AG04449 (cell line): ENCODE measurements at regions not wholly inside any gene's neighbourhood (a gene's known extent, or its start where the extent isn't known, plus 50 kb on each side); places are given as distances from the start of the nearest gene placed in this dataset.

Experiments
- CTCF ChIA-PET: fragments of 350-600 bp; formaldehyde crosslinking; extraction: SDS; loops from one replicate; lab custom pipeline; 2021; ENCODE audit warnings: antibody characterized with exemption; lab: Yijun Ruan, JAX
- POLR2A ChIA-PET: fragments of 400-600, 350-600 bp; formaldehyde crosslinking; extraction: SDS; loops from one replicate; lab custom pipeline; 2020; ENCODE audit warnings: antibody characterized with exemption, inconsistent platforms; lab: Yijun Ruan, JAX
- DNase-seq: peaks from one replicate; pipeline ENCODE4 v3.0.0-alpha.2; 2010; ENCODE audit warnings: low read depth, low spot score
- H3K4me3 ChIP-seq: 2 replicates; pipeline ENCODE4 v1.5.1; 2011; ENCODE audit warnings: low read depth, mild to moderate bottlenecking, control low read depth, low read length
- CTCF ChIP-seq: IDR thresholded peaks from one replicate; pipeline ENCODE4 v1.5.1; 2011; ENCODE audit warnings: mild to moderate bottlenecking, moderate library complexity, low read length, control low read depth, inconsistent platforms; ENCODE audit not compliant: insufficient read depth; ENCODE audit errors: missing control alignments

- no peak for TF ChIP-seq CTCF
- no peak for DNase-seq
- H3K4me3 ChIP-seq = no peak overlapping the region
- POLR2A ChIA-PET = no interaction called here
- CTCF ChIA-PET = interaction anchor here (1.3 kb wide), 2 partner anchors 10 to 55 kb away, joined by 4 to 6 read pairs; no protein-coding TSS in a partner anchor
Measured at GRCh38 chr7:80335511-80336231, 176.2 kb downstream of the GNAT3 start.

GRCh38 chr7:80334908-80335307 lies 177.0 kb downstream of the GNAT3 start:
- TF ChIP-seq CTCF = no peak
- POLR2A ChIA-PET = no interaction called here
- CTCF ChIA-PET = interaction anchor here (1.3 kb wide), 1 partner anchor 56 kb away, joined by 4 read pairs; no protein-coding TSS in a partner anchor
- H3K4me3 ChIP-seq = no peak overlapping the region
- DNase-seq = no peak

GRCh38 chr7:80334196-80334595 lies 177.7 kb downstream of the GNAT3 start:
- H3K4me3 ChIP-seq = no peak overlapping the region
- no peak for DNase-seq
- TF ChIP-seq CTCF = no peak
- POLR2A ChIA-PET = no interaction called here
- CTCF ChIA-PET = interaction anchor here (0.8 kb wide), 1 partner anchor 59 kb away, joined by 3 read pairs; no protein-coding TSS in a partner anchor

- POLR2A ChIA-PET = no interaction called here
Measured at GRCh38 chr7:80333040-80333439, 178.8 kb downstream of the GNAT3 start.

GRCh38 chr7:80330434-80330833 lies 181.4 kb downstream of the GNAT3 start:
- peak; percentile 59 for DNase-seq
- POLR2A ChIA-PET = no interaction called here
- no peak overlapping the region for H3K4me3 ChIP-seq
- no peak for TF ChIP-seq CTCF
- CTCF ChIA-PET = no interaction called here

More at GRCh38 chr7:80333040-80333439, 178.8 kb downstream of the GNAT3 start:
- CTCF ChIA-PET = no interaction called here
- DNase-seq = no peak
- no peak for TF ChIP-seq CTCF
- no peak overlapping the region for H3K4me3 ChIP-seq

GRCh38 chr7:80324032-80324431 lies 187.8 kb downstream of the GNAT3 start:
- no peak overlapping the region for H3K4me3 ChIP-seq
- ChIA-PET POLR2A (interaction anchor here (0.5 kb wide), 1 partner anchor 54 kb away, joined by 3 read pairs; no protein-coding TSS in a partner anchor), CTCF (interaction anchor here (1.1 kb wide), 1 partner anchor 56 kb away, joined by 3 read pairs; no protein-coding TSS in a partner anchor)
- peak; percentile 56 for DNase-seq
- no peak for TF ChIP-seq CTCF
